ENCODE measurements at regions not wholly inside any gene's neighbourhood (a gene's known extent, or its start where the extent isn't known, plus 50 kb on each side); places are given as distances from the start of the nearest gene placed in this dataset.
"Not testable (repeated sequence)": the region's sequence is repeated elsewhere in the genome, so short reads cannot be mapped to it uniquely, and the experiment has no call there.

DNA sequence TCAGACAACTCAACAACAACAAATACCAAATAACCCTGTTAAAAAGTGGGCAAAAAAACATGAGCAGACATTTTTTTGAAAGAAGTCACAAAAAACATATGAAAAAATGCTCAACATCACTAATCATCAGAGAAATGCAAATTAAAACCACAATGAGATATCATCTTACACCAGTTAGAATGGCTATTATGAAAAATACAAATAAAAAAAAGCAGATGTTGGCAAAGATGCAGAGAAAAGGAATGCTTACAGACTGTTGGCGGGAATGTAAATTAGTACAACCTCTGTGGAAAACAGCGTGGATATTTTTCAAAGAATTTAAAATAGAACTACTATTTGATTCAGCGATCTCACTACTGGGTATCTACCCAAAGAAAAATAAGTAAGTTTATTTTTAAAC lies 114.0 kb downstream of the SLC38A4 start:
- DNase-seq = no peak

DNA sequence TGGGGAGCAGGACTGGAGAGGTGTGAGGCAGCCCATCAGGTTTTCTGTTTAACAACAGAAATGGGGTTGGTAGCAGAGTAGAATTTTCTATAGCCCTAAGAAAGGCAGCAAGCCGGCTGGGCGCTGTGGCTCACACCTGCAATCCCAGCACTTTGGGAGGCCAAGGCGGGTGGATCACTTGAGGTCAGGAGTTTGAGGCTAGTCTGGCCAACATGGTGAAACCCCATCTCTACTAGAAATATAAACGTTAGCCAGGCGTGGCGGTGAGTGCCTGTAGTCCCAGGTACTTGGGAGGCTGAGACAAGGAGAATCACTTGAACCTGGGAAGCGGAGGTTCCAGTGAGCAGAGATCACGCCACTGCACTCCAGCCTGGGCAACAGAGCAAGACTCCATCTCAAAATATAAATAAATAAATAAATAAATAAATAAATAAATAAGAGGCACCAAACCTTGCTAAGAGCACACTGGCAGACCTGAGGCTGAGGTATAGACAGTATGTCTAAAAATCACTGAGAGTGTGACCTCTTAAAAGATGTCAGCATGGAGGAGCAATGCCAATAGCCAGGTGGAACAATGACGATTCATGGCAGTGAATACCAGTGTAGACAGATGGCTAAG lies 115.6 kb downstream of the SLC38A4 start:
- DNase-seq = no peak

DNA sequence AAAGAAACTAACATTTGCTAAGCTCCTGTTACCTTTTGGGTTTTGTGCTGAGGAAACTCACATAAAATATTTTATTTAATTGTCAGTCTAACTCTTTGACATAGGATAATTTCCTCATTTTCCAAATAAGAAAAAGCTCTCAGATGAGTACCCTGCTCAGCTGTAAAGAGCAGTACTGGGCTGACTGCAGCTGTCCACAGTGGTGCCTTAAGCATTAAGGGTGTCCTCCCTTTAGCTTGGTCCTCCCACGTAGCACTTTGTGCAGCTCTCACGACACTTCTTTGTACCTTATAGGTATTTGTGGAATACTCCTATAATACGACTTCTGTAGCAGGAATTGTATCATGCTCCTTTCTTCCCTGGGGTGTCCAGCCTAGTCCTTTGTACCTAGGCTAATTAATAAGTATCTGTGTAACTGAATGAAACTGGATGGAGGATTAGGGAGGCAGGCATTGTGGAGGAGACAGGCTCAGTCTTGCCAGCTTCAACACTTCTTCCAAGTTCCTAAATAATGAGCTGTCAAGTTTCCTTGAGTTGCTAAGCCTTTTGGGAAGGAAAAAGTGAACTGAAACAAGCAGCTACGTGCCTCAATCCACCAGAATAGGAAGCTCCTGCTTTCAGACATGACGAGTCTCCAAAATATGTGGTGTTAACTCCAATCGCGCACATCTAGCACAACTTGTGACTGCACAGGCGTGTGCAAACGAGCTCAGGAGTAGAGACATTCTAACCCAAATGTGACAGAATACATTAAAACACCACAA lies 123.0 kb downstream of the SLC38A4 start:
- DNase-seq = no peak

DNA sequence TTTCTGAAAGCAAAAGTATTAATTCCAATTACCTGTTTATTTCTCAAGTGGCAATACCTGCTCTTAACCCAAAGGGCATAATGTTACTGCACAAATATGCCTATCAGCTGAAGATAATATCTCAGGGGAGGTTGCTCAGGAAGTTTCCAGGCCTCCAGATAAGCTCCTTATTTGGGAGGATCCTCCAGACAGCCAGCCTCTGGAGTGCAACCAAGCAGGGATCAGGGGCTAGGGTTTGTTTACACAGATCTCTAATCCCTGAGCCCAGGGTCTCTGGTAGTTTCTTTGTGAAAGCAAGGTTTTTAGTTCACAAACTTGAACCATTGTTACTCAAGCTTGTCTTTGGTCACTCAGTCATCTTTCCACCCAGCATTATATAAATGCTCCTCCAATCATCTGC lies 124.4 kb downstream of the SLC38A4 start:
- peak; percentile 14 for DNase-seq

DNA sequence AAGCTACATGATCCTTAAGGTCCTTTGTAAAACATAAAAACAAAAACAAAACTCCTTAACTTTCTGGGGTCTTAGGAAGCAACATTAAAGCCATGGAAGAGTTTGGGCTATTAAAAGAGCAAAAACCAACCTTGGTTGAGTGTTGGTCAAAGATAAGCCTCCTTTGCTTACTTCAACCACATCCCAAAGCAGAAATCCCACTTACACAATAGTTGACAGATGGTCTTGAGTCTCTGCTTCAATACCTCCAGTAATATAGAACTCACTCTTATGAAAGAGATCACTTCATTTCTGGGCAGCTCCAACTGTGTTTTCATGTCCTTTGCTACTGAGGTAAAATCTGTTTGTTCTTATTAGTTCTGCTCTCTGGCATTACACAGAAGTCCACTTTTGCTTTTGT lies 125.8 kb downstream of the SLC38A4 start:
- DNase-seq = no peak

DNA sequence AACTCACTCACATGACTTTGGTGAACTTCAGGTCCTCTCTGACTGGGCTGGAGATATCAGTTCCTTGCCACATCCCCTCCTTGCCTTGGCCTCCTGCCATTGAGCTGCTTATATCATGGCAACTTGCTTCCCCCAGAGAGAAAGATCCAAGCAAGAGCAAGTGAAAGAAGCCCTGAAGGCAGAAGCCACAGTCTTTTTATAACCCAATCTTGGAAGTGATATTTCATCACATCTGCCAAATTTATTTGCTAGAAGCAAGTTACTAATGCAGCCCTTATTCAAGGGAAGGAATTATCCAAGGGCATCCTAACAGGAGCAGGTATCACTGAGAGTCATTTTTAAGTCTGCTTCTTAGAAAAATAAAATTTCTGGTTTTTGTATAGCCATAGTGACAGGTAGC lies 127.8 kb downstream of the SLC38A4 start:
- no peak for DNase-seq

DNA sequence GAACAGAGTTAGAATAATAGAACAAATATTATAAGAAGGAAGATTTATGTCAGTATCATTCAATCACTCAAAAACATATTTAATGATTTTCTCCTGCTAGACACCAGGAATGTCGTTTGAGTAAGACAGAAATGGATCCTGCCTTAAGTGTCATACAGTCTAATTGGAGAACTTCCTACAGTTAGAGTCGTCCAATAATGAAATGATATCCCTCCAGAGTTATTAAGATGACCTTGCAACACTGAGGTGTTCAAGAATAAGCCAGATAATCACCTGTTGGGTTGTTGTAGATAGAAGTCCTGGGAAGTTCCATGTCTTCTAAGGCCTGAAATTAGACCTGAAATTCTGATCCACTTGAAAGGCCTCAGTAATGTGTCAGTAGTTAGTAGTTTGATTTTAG lies 132.3 kb downstream of the SLC38A4 start:
- no peak for DNase-seq

DNA sequence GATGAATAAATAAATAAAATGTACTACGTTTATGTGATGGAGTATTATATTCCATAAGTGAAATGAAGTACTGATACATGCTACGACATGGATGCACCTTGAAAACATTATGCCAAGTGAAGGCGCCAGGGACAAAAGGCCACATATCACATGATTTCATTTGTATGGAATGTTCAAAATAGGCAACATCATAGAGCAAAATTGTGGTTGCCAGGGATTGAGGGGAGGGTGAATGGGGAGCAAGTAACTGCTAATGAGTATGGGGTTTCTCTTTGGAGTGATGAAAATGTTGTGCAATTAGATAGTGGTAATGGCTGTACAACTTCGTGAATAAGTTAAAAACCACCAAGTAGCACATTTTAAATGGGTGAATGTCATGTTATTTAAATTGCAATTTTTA lies 132.8 kb downstream of the SLC38A4 start:
- DNase-seq = no peak

DNA sequence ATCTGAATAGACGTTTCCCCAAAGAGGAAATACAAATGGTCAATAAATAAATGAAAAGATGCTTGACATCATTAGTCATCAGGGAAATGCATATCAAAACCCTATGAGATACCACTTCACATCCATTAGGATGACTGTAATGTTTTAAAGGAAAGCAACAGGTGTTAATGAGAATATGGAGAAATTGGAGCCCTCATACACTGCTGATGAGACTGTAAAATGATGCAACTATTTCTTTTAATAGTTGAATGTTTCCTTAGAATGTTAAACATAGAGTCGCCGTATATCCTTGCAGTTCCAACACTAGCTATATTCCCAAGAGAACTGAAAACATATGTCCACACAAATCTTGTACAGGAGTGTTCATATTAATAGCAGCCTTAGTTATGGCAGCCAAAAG lies 133.2 kb downstream of the SLC38A4 start:
- DNase-seq = no peak

DNA sequence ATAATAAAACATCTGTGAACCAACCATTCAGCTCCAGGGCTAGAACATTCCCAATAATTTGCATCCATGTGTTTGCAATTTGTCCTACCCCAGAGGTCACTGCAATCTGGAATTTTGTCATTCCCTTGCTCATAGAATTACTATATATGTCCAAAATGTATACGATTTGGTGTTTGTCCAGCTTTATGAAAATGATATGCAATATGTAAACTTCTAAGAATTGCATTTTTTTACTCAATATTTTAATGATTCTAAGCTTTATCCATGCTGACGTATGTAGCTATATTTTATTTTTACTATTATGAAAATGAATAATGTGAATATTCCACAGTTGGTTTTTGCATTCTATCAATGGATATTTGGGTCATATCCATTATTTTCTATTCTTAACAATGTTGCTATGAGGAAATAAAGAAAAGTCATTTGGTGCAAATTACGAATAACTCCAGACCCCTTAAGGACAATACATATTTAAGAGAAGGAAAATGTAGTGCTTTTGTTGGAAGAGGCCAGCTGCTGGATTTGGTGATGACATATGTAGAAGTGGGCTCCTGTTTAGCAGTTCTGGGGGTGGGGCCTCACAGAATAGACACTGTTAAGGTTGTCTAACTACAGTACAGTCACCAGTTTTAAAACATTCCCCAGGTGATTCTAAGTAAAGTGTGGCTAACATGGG lies 139.4 kb downstream of the SLC38A4 start:
- DNase-seq = no peak

DNA sequence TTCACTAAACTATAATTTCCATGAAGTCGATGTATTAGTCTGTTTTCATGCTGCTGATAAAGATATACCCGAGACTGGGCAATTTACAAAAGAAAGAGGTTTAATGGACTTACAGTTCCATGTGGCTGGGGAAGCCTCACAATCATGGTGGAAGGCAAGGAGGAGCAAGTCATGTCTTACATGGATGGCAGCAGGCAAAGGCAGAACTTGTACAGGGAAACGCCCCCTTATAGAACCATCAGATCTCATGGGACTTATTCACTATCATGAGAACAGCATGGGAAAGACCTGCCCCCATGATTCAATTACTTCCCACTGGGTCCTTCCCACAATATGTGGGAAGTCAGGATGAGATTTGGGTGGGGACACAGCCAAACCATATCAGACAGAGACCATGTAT lies 141.6 kb downstream of the SLC38A4 start:
- not testable (repeated sequence) for DNase-seq

DNA sequence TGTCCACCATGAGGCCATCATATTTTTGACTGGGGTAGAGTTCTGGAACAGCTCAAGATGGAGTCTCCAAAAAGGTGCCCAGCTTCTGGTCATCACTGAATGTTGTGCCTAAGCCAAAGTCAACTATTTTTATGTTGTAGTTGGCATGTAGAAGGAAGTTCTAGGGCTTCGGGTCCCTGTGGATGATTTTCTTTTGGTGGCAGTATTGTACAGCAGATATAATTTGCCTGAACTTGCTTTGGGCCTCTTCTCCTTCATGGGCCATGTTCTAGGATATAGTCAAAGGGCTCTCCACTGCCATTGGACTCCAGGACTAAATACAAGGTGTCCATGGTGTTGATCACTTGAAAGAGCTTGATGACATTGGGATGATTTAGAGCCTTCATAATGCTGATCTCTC lies 143.6 kb downstream of the SLC38A4 start:
- DNase-seq = no peak

DNA sequence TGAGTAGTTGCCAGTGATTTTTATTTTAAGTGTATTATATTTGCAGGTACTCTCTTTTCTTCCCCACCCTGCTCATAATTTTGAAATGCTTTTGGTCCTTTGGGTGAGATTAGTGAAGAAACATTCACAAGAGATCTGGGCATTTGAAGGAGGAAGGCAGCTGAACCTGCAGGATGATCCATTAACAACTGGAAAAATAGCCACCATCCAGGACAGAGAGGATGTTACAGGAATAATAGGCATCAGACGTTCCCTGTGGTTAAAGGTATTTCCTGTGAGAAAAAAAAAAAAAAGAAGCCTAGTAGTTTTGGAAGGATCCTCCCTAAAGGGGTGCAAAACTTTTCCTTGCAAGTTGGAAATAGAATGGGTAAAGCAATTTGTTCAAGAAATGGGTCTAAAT lies 145.3 kb downstream of the SLC38A4 start:
- DNase-seq = no peak

DNA sequence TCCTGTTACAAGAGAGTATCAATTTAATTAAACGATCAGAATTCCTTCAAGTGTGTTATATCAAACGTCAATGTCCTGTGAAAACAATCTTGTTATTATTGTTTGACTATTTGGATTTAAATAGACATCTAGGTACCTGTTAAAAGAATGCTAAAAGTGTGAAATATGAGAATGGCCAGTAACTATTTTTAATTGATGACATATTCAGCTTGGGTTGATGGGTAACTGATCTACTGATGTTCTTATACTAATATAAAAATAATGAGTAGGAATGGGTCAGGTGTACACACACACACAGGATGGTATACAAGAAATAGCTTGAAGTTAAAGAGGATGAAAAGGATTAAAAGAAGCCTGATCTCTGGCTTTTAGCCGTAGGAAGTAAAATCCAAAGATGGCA lies 146.0 kb downstream of the SLC38A4 start:
- no peak for DNase-seq

DNA sequence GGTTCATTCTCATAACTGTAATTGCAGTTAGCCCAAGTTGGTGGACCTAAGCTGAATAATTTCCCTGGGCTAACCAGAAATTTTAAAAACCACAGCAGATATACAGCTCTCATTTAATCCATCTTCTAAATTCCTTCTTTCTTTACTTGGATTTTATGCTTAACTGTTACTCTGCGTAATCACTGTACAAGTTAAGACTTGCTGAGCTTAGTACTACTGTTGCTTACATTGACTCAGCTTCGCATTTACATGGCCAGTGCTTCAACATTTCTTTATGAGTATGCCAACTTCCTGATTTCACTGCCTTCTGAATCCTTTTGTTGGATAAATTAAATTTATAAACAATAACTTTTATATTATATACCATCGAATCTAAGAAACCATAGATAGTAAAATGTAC lies 147.4 kb downstream of the SLC38A4 start:
- DNase-seq = no peak

DNA sequence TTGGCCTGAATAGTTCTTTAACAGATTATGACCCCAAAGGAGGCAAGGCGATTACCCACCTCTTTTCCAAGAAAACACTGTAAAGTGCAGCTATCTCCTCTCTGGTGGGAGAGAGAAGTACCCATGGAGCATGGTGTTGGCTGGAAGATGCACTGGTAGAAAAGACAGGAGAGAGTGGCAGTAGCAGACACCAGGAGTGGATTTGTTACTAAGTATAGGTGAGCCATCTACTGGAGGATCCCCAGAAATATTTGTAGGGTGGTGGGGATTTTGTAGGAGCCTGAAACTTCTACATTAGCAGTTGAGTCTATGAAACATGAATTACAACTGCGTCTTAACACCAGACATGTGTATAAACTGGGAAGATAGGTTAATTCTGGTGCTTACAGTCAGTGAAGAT lies 148.0 kb downstream of the SLC38A4 start:
- no peak for DNase-seq

DNA sequence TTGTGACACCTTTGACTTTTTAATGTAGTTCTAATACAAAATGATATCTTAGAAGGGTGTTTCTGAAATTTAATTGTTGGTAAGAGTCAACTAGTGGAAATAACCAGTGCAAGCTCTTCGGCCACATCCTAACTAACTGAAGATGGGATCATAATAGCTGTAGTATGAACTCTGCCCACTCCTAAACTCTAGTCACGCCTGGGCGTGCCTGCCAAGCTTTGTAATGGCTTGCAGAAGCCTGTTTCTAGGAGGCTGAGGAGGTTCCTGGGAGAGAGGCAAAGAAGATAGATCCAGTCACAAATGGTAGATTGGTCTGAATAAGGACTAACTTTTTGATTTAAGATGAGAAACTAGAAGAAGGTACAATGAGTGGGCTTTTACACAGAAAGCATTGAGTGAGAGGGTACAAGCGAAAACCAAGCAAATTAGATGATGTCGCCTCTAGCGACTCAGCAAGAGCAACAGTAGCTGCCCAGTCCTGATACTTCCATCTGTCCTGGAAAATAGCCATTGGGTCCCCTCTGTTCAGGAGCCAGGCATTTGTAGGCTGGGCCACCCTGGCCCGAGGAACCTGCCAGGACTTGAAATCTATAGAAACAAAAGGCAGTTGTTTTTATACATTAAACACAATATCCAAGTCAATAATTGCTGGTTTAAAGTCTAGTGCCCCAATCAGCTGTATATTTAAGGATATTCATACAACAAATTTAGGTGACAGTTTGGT lies 148.8 kb downstream of the SLC38A4 start:
- DNase-seq = no peak

DNA sequence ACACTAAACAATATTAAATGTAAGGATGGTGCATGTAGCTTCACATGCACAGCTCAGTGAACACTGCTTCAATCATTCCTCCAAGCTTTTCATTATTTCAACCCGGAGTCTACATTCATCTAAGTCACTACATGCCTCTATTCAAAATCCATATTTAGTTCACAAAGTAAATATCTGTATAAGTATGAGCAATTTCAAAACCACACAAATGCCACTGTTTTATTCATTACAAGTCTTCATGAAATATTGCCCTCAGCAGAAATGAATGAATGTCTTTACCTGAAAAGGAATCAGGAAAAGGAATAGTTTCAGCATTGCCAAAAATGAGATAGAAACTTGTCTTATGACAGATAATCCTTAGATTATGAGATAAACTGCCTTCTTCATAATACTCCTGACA lies 149.4 kb downstream of the SLC38A4 start:
- no peak for DNase-seq

DNA sequence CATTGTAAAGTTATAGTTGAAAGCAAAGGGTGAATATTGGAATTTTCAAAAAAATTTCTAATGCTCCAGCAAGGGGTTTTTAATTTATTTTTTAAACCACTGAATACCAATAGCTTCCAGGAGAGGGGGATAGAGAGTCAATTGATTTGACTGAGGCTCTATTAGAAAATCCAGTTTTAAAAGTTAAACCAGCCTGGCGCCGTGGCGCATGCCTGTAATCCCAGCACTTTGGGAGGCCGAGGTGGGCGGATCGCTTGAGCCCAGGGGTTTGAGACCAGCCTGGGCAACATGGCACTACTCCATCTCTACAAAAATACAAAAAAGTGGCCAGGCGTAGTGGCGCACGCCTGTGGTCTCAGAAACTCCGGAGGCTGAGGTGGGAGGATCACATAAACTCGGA lies 150.1 kb downstream of the SLC38A4 start:
- no peak for DNase-seq

DNA sequence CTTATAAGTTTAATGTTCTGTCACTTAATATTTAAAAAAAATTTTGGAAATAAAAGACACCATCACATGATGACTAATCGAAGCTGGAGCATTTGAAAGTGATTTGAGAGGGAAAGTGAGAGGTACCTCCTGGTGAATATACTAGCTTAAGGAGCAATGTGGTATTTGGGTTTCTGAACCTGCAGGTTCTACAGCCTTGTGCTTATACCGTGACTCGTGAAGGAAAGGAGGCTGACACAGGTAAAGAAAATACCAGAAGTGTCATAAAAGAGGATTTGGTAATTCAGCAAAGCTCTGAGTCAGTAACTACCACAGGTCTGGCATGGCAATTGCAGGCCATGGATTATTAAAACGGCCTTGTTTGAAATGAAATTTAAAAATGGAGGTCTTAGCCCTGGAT lies 151.0 kb downstream of the SLC38A4 start:
- no peak for DNase-seq

DNA sequence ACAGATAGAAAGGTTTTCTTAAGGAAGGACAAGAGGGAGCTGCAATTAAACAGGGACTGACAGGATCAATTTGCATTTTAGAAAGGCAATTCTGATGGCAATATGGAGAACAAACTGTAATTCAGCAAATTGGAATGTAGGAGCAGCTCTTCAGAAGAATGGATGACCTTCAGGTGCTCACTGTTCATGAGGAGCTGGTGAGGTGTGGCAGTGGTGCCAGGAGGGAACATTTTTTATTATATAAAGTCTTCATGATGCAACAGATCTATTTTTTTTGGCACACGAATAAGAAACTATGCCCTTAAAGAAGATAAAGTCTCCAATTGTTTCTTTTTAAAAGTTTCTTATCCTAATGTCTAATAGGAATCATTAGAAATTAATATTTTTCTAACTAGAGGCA lies 151.7 kb downstream of the SLC38A4 start:
- no peak for DNase-seq

DNA sequence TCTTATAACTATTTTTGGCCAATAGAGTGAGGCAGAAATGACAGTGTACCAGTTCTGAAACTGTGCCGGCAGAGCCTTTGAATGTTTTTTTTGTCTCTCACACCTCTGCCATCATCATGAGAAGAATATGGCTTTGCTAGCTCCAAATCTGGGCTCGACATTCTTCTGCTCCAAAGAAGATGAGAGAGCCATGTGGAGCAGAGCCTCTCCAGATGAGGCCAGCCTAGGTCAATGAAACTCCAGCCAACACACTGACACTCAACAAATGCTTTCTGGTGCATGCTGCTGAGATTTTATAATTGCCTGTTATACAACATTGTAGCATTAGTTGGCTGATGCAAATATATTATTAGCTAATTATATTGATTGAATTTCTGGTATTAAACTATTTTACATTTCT lies 154.7 kb downstream of the SLC38A4 start:
- no peak for DNase-seq

DNA sequence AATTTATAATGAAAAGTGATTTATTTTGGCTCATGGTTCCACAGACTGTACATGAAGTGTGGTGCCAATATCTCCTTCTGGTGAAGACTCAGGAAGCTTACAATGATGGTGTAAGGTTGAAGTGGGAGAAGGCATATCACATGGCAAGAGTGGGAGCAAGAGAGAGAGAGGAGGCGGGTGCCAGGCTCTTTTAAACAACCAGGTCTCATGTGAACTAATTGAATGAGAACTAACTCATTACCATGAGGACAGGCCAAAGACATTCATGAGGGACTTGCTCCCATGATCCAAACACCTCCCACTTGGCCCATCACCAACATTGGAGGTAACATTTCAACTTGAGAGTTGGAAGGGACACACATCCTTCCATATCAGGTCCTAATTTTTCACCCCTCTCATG lies 155.2 kb downstream of the SLC38A4 start:
- no peak for DNase-seq

DNA sequence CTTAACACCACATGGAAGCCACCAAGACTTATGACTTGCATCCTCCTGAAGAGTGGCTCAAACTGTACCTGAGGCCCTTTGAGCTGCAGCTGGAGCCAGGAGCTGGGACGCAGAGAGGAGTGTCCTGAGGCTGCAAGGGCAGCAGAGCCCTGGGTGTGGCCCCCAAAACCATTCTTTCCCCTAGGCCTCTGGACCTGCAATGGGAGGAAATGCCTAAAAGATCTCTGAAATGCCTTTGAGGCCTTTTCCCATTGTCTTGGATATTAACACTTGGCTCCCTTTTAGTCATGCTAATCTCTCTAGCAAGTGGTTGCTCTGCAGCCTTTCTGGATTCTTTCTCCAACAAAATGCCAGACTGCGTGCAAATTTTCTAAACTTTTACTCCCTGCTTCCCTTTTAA lies 156.1 kb downstream of the SLC38A4 start:
- DNase-seq = no peak

All from NCI-H1436 (cell line).